ENCODE measurements at regions not wholly inside any gene's neighbourhood (a gene's known extent, or its start where the extent isn't known, plus 50 kb on each side); places are given as distances from the start of the nearest gene placed in this dataset.

DNA sequence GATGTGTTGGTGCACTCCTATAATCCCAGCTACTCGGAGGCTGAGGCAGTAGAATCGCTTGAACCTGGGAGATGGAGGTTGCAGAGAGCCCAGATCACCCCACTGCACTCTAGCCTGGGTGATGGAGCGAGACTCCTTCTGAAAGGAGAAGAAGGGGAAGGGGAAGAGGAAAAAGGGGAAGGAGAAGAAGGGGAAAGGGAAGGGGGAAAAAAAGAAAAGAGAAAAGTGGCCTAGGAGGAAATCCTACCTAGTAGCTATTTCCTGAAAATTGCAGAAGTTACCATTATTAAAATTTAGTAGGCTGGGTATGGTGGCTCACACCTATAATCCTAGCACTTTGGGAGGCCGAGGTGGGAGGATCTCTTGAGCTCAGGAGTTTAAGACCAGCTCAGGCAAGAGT is 67.4 kb downstream of the ARRDC3 start:
- no TSS peak for BruUV-seq (replicated peaks)
- Mint-ChIP-seq H3K4me3 (ENCODE audit: low read depth, unreplicated experiment) (no peak overlapping the region), H3K36me3 (ENCODE audit: insufficient read depth, unreplicated experiment) (peaks cover 17% of the 10 kb centered on the region), H3K27me3 (ENCODE audit: unreplicated experiment) (no peaks in the 10 kb centered on the region), H3K4me1 (ENCODE audit: low read depth, unreplicated experiment) (peaks cover 41% of the 10 kb centered on the region), H3K27ac (ENCODE audit: unreplicated experiment) (no peak overlapping the region), H3K9me3 (ENCODE audit: low read depth, unreplicated experiment) (no peaks in the 10 kb centered on the region)
- intact Hi-C loops (cut with micrococcal nuclease; ENCODE audit: unreplicated experiment), result no loop called here
- TF ChIP-seq, protein P1, sequence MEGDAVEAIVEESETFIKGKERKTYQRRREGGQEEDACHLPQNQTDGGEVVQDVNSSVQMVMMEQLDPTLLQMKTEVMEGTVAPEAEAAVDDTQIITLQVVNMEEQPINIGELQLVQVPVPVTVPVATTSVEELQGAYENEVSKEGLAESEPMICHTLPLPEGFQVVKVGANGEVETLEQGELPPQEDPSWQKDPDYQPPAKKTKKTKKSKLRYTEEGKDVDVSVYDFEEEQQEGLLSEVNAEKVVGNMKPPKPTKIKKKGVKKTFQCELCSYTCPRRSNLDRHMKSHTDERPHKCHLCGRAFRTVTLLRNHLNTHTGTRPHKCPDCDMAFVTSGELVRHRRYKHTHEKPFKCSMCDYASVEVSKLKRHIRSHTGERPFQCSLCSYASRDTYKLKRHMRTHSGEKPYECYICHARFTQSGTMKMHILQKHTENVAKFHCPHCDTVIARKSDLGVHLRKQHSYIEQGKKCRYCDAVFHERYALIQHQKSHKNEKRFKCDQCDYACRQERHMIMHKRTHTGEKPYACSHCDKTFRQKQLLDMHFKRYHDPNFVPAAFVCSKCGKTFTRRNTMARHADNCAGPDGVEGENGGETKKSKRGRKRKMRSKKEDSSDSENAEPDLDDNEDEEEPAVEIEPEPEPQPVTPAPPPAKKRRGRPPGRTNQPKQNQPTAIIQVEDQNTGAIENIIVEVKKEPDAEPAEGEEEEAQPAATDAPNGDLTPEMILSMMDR (IDR thresholded peaks at IDR 0.05; ENCODE audit: unreplicated experiment), result no peak
- CTCF ChIA-PET, result interaction anchor here (0.6 kb wide), 1 partner anchor 65 kb away, joined by 7 read pairs; no protein-coding TSS in a partner anchor
- DNase-seq, result no peak

DNA sequence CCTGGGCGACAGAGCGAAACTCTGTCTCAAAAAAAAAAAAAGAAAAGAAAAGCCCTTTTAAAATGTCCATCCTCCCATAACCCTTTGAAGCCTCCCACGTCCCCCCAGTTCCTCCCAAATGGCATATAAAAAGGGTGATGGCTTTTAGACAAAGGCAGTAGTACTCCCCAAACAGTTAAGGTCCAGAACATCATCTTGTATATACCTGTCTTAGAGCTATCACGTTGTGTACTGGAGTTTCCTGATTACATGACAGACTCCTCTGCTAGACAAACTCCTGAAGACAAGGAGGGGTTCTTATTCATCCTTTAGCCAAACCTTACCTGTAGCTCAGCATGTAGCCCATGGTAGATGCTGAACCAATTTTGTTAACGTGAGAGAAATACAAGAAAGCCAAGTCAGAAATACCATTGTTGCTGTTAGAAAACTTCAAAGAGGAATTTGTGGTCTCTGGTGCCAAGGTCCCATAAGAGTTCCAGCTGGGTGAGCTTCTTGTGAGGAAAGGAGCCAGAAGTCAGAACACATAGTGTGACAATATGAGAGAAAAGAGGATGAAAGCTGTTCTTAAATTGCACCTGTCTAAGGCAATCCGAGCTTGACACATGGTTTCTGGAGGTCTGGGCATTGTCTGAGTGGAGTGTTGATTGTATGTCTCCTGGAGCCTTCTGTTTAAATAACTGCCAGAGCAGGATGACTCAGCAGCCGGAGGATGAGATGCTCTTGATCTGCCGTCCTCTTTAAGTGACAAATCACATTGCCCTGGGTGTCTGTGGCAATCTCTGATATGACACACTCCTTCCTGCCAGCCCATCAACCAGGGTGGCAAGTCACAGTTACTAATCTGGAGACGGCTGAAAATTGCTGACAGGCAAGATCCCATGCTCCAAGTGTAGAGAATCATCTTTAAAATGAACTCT is 69.1 kb downstream of the ARRDC3 start:
- CTCF ChIA-PET, result interaction anchor here (0.7 kb wide), 1 partner anchor 396 kb away, joined by 3 read pairs; no protein-coding TSS in a partner anchor
- H3K27me3 Mint-ChIP-seq (ENCODE audit: unreplicated experiment), result no peaks in the 10 kb centered on the region
- H3K4me3 Mint-ChIP-seq (ENCODE audit: low read depth, unreplicated experiment), result no peak overlapping the region

DNA sequence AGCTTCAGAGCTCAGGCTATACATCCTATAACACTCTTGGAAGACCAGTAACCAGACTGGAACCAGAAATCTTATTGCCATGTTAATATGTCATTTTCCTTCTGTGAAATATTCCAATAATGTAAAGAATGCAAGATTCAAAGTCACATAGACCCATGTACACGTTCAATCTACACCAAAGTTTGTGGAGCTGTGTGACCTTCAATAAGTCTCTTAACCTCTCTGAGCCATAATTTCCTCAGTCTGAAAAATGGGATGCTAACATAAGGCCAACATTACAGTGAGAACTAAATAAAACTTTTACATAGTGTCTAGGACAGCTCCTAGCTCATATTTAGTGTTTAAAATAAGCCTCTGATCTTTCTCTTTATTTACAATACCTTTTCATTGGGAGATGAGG is 70.4 kb downstream of the ARRDC3 start:
- Mint-ChIP-seq H3K36me3 (ENCODE audit: insufficient read depth, unreplicated experiment) (peaks cover 17% of the 10 kb centered on the region), H3K9me3 (ENCODE audit: low read depth, unreplicated experiment) (no peaks in the 10 kb centered on the region), H3K4me1 (ENCODE audit: low read depth, unreplicated experiment) (peaks cover 44% of the 10 kb centered on the region), H3K27me3 (ENCODE audit: unreplicated experiment) (no peaks in the 10 kb centered on the region), H3K4me3 (ENCODE audit: low read depth, unreplicated experiment) (no peak overlapping the region), H3K27ac (ENCODE audit: unreplicated experiment) (peak overlapping the region; percentile 11)
- no peak for DNase-seq
- TF ChIP-seq, protein P1 (IDR thresholded peaks at IDR 0.05; ENCODE audit: unreplicated experiment), result no peak
- intact Hi-C loops (cut with micrococcal nuclease; ENCODE audit: unreplicated experiment), result loop anchor here (2.0 kb wide), 1 partner anchor 70 kb away; the partner anchor contains the start of gene ARRDC3
- CTCF ChIA-PET, result interaction anchor here (0.6 kb wide), 1 partner anchor 61 kb away, joined by 7 read pairs; no protein-coding TSS in a partner anchor
- no TSS peak for BruUV-seq (replicated peaks)

More for the DNA sequence above, 69.1 kb downstream of the ARRDC3 start:
- TSS peak; percentile 80 for BruUV-seq (replicated peaks)
- H3K36me3 Mint-ChIP-seq (ENCODE audit: insufficient read depth, unreplicated experiment), result peaks cover 17% of the 10 kb centered on the region
- intact Hi-C loops (cut with micrococcal nuclease; ENCODE audit: unreplicated experiment), result loop anchor here (2.0 kb wide), 1 partner anchor 69 kb away; the partner anchor contains the start of gene ARRDC3
- H3K4me1 Mint-ChIP-seq (ENCODE audit: low read depth, unreplicated experiment), result peaks cover 44% of the 10 kb centered on the region
- H3K9me3 Mint-ChIP-seq (ENCODE audit: low read depth, unreplicated experiment), result no peaks in the 10 kb centered on the region
- peak overlapping the region; percentile 95 for H3K27ac Mint-ChIP-seq (ENCODE audit: unreplicated experiment)
- DNase-seq, result peak; percentile 65
- TF ChIP-seq, protein P1 (IDR thresholded peaks at IDR 0.05; ENCODE audit: unreplicated experiment), result no peak

DNA sequence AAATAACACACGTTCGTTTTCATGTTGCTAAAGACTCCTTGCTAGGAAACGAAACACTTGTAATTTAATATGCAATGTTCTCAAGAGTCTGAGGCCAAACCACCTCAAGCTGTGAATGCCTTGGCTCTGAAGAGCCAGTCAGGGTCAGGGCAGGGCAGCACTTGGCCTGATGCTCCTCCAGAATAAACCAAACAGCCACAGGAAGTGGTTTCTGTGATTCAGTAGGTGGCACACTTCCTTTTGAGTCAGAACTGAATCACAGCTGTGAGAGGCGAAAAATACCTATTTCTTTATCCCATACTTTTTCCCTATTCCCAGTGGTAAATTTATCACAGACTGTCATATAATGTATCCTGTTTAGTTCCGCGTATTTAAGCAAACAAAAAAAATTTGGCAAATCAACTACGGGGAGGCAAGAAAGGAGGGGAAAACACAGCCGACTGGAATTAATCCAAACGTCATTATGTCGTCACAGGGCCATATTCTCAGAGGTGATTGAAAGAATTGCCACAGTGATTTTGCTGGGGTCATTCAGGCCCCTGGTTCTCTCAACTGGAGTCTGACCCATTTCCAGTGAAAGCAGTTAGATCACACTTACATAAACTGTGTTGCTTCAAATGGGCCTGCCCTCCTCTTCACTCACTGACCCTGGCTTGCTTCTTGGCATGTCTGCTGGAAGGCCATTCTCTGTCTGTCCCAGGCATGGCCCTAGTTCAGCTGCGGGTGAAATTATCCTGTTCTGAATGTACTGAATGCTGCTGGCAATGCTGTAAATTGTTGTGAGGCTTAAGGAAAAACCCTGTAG is 71.2 kb downstream of the ARRDC3 start:
- CTCF ChIA-PET, result interaction anchor here (0.6 to 1.5 kb wide), 6 partner anchors 9 to 86 kb away, joined by 3 to 7 read pairs (median 4); no protein-coding TSS in a partner anchor
- Mint-ChIP-seq H3K36me3 (ENCODE audit: insufficient read depth, unreplicated experiment) (peaks cover 17% of the 10 kb centered on the region), H3K4me1 (ENCODE audit: low read depth, unreplicated experiment) (peaks cover 44% of the 10 kb centered on the region), H3K27ac (ENCODE audit: unreplicated experiment) (peak overlapping the region; percentile 11), H3K27me3 (ENCODE audit: unreplicated experiment) (no peaks in the 10 kb centered on the region), H3K9me3 (ENCODE audit: low read depth, unreplicated experiment) (no peaks in the 10 kb centered on the region), H3K4me3 (ENCODE audit: low read depth, unreplicated experiment) (peak overlapping the region; percentile 15)
- intact Hi-C loops (cut with micrococcal nuclease; ENCODE audit: unreplicated experiment), result loop anchor here (2.0 kb wide), 1 partner anchor 71 kb away; the partner anchor contains the start of gene ARRDC3
- TF ChIP-seq, protein P1 (IDR thresholded peaks at IDR 0.05; ENCODE audit: unreplicated experiment), result no peak
- no TSS peak for BruUV-seq (replicated peaks)
- DNase-seq, result peak; percentile 76

All from Calu3 (cell line).